SJSA1 (cell line): ENCODE measurements at regions not wholly inside any gene's neighbourhood (a gene's known extent, or its start where the extent isn't known, plus 50 kb on each side); places are given as distances from the start of the nearest gene placed in this dataset.

Experiments
- DNase-seq, 2 experiments: peaks; one replicate each; pipeline ENCODE4 v3.0.0-alpha.2; 2015 to 2020; ENCODE audit warnings: low spot score in 2 of 2, low read depth in 1 of 2
- H3K27ac ChIP-seq: fragments of 250-450 bp; sonication (Bioruptor Pico); 2 replicates; pipeline ENCODE4 v1.5.1; 2020; ENCODE audit warnings: mild to moderate bottlenecking, moderate library complexity
- H3K27me3 ChIP-seq: fragments of 250-450 bp; sonication (Bioruptor Pico); replicated peaks from 2 replicates; pipeline ENCODE4 v1.5.1; 2020; ENCODE audit warnings: mild to moderate bottlenecking, moderate library complexity
- H3K36me3 ChIP-seq: fragments of 250-450 bp; sonication (Bioruptor Pico); 2 replicates; pipeline ENCODE4 v1.5.1; 2020; ENCODE audit warnings: mild to moderate bottlenecking
- H3K4me1 ChIP-seq: fragments of 250-450 bp; sonication (Bioruptor Pico); replicated peaks from 2 replicates; pipeline ENCODE4 v1.6.1; 2021; ENCODE audit warnings: mild to moderate bottlenecking
- H3K4me3 ChIP-seq: fragments of 250-450 bp; sonication (Bioruptor Pico); 2 replicates; pipeline ENCODE4 v1.5.1; 2020; ENCODE audit warnings: mild to moderate bottlenecking
- H3K9me3 ChIP-seq: fragments of 250-450 bp; sonication (Bioruptor Pico); replicated peaks from 2 replicates; pipeline ENCODE4 v1.5.1; 2020; ENCODE audit warnings: mild to moderate bottlenecking

GRCh38 chr9:13971966-13972655 is 341.8 kb downstream of the NFIB start:
- no peaks in the 10 kb centered on the region for H3K27me3 ChIP-seq
- no peak overlapping the region for H3K4me3 ChIP-seq
- no peak overlapping the region for H3K27ac ChIP-seq
- no peak for DNase-seq
- no peaks in the 10 kb centered on the region for H3K36me3 ChIP-seq
- no peaks in the 10 kb centered on the region for H3K9me3 ChIP-seq
- H3K4me1 ChIP-seq: no peaks in the 10 kb centered on the region

GRCh38 chr9:13971415-13971814 is 342.5 kb downstream of the NFIB start:
- no peaks in the 10 kb centered on the region for H3K27me3 ChIP-seq
- H3K4me1 ChIP-seq: no peaks in the 10 kb centered on the region
- no peaks in the 10 kb centered on the region for H3K36me3 ChIP-seq
- H3K4me3 ChIP-seq: no peak overlapping the region
- DNase-seq: no peak
- no peaks in the 10 kb centered on the region for H3K9me3 ChIP-seq
- H3K27ac ChIP-seq: no peak overlapping the region

- no peaks in the 10 kb centered on the region for H3K36me3 ChIP-seq
- no peaks in the 10 kb centered on the region for H3K9me3 ChIP-seq
- H3K4me1 ChIP-seq: no peaks in the 10 kb centered on the region
- H3K4me3 ChIP-seq: no peak overlapping the region
- DNase-seq: no peak
- no peak overlapping the region for H3K27ac ChIP-seq
- H3K27me3 ChIP-seq: no peaks in the 10 kb centered on the region
Observed at GRCh38 chr9:13970426-13970825, 343.5 kb downstream of the NFIB start.

GRCh38 chr9:13970018-13970417 is 343.9 kb downstream of the NFIB start:
- no peak for DNase-seq

DNA sequence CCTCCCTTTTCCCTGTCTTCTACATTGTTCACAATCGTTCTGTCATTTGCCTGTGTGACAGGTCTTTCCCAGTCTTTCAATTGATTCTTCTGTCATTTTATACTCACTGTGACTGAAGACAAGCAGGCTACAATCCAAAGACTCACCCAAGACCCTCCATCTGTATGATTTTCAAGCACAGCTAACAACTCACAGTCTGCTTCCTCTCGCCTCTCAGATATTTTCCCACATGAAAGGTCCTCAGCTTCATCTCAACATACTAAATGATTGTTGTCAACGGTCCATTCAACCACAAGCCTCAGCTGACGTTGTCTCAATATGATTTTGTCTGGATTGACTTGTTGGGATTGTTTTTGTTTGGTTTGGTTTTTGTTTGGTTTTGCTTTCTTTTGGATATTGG is 346.5 kb downstream of the NFIB start:
- Histone ChIP-seq H3K27ac (no peak overlapping the region), H3K27me3 (no peaks in the 10 kb centered on the region), H3K4me1 (no peaks in the 10 kb centered on the region), H3K9me3 (no peaks in the 10 kb centered on the region), H3K4me3 (no peak overlapping the region), H3K36me3 (no peaks in the 10 kb centered on the region)
- DNase-seq: no peak

More at GRCh38 chr9:13970018-13970417, 343.9 kb downstream of the NFIB start:
- Histone ChIP-seq H3K27ac (no peak overlapping the region), H3K4me3 (no peak overlapping the region), H3K9me3 (no peaks in the 10 kb centered on the region), H3K4me1 (no peaks in the 10 kb centered on the region), H3K27me3 (no peaks in the 10 kb centered on the region), H3K36me3 (no peaks in the 10 kb centered on the region)

DNA sequence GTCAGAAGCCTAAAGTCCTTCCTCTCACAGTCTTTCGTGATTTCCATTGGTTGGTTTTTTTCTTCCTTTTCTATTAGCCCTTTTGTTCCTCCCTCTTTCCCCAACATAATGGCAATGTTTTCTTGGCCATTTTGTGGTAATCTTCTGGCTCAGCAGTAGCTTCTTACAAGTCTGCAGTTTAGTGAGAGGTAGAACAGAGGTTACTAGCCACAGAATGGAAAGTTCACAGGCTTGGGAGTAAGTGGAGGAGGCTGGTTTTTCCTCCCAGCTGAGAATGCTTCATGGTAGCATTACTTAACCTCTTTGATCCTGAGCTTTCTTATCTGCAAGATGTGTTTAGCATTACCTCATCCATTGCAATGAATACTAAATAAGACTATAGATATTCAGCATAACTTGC is 346.9 kb downstream of the NFIB start:
- DNase-seq: no peak

GRCh38 chr9:13963005-13963653 is 350.8 kb downstream of the NFIB start:
- no peaks in the 10 kb centered on the region for H3K36me3 ChIP-seq
- H3K9me3 ChIP-seq: no peaks in the 10 kb centered on the region
- no peak overlapping the region for H3K27ac ChIP-seq
- H3K4me1 ChIP-seq: no peaks in the 10 kb centered on the region
- no peak for DNase-seq
- H3K27me3 ChIP-seq: no peaks in the 10 kb centered on the region
- H3K4me3 ChIP-seq: no peak overlapping the region

More for the DNA sequence above, 346.9 kb downstream of the NFIB start:
- no peaks in the 10 kb centered on the region for H3K36me3 ChIP-seq
- no peaks in the 10 kb centered on the region for H3K27me3 ChIP-seq
- no peak overlapping the region for H3K4me3 ChIP-seq
- H3K4me1 ChIP-seq: no peaks in the 10 kb centered on the region
- no peak overlapping the region for H3K27ac ChIP-seq
- no peaks in the 10 kb centered on the region for H3K9me3 ChIP-seq

DNA sequence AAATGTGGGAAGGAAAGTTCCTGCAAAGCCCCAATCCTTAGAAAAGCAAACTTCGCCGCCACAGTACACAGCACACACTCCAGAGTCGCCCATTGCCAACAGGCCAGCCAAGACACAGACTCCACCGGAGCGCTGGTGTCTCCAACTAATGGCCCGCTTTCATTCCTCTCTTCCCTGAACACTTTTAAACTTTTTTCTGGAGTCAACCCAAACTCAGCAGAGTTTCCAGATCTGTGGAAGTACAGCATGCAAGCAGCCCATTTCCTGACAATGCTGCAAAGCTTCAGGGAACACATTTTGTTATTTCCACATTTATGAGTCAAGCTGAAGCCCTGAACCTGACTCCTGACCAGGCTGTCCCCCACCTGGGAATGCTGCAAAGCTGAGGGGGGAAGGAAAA is 351.9 kb downstream of the NFIB start:
- no peak overlapping the region for H3K4me3 ChIP-seq
- H3K27me3 ChIP-seq: no peaks in the 10 kb centered on the region
- H3K4me1 ChIP-seq: no peaks in the 10 kb centered on the region
- no peak for DNase-seq
- no peaks in the 10 kb centered on the region for H3K9me3 ChIP-seq
- H3K27ac ChIP-seq: no peak overlapping the region
- H3K36me3 ChIP-seq: no peaks in the 10 kb centered on the region

DNA sequence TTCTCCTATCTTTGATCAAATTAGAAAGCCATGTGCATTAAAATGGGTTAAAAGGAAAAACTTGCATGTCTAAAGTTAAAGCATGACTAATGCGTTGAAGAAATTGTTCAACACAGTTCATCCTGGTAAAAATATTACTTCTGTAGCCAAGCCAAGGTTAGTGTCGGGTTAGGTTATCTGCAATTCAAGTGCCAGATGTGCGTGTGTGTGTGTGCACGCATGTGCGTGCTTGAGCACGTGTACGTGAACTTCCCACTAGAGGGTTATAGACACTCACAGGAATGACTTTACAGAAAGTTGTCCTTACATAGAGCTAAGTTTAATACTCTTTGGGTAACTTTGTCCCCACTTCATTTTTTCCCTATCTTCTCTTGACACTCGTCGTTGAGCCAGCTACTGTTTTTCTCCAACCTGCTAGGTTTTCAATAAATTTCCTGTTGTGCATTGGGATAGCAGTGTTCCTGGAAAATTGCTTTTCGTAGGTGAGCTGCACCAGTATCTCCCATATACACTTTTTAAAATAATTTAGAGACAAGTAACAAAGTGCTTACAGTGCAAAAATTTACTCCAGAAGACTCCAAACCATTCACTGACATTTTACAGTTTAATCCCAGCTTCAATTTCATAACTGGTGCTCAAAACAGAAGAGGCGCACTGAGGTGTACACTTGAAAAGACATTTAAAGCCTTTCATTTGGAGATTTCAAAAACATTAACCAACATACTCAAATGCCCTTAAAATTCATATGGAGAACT is 353.8 kb downstream of the NFIB start:
- Histone ChIP-seq H3K4me1 (no peaks in the 10 kb centered on the region), H3K4me3 (no peak overlapping the region), H3K27ac (no peak overlapping the region), H3K36me3 (no peaks in the 10 kb centered on the region), H3K27me3 (no peaks in the 10 kb centered on the region), H3K9me3 (no peaks in the 10 kb centered on the region)
- DNase-seq: no peak

- Histone ChIP-seq H3K4me1 (no peaks in the 10 kb centered on the region), H3K27me3 (no peaks in the 10 kb centered on the region), H3K4me3 (no peak overlapping the region), H3K27ac (no peak overlapping the region), H3K9me3 (no peaks in the 10 kb centered on the region), H3K36me3 (no peaks in the 10 kb centered on the region)
- no peak for DNase-seq
Observed at GRCh38 chr9:13958672-13959071, 355.3 kb downstream of the NFIB start.

- H3K9me3 ChIP-seq: no peaks in the 10 kb centered on the region
Observed at GRCh38 chr9:13957089-13957488, 356.9 kb downstream of the NFIB start.

DNA sequence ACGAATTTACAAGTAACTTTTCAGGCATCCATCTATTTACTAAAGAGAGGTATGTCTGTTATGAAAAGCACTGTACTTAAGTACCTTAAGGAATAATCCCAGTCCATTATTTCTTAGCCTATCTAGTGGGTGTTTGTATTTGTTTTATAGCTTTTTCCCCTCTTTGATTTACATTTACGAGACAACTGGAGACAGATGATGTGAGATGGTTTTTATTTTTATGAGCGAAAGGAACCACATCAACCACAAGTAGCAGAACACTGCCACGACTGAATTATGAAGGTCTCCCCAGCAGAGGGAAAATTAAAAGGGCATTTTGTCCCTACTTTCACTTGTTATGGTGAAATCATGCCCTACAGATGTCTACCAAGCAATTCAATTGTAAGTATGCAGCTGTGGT is 357.8 kb downstream of the NFIB start:
- Histone ChIP-seq H3K36me3 (no peaks in the 10 kb centered on the region), H3K4me1 (no peaks in the 10 kb centered on the region), H3K27ac (no peak overlapping the region), H3K27me3 (no peaks in the 10 kb centered on the region), H3K9me3 (no peaks in the 10 kb centered on the region), H3K4me3 (no peak overlapping the region)
- no peak for DNase-seq

More at GRCh38 chr9:13957089-13957488, 356.9 kb downstream of the NFIB start:
- H3K27me3 ChIP-seq: no peaks in the 10 kb centered on the region
- H3K4me1 ChIP-seq: no peaks in the 10 kb centered on the region
- H3K4me3 ChIP-seq: no peak overlapping the region
- no peak overlapping the region for H3K27ac ChIP-seq
- DNase-seq: no peak
- H3K36me3 ChIP-seq: no peaks in the 10 kb centered on the region

DNA sequence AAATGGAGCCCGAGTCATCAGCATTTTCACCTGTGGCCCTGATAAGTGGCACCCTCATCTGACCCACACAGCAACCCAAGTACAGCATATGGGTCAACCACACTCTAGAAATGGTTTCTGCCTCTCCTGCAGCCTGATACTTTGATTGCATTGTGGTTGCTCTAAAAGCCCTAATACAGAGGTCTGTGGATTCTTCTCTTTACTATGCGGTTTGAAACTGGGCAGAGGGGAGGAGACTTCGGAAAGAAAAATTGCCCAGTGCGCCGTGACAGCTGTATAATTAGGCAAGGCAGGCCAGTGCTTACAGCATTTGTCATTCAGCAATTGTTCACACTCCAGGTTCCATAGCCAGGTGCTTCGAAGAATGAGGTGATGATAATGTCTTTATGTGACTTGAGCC is 361.0 kb downstream of the NFIB start:
- H3K4me1 ChIP-seq: no peaks in the 10 kb centered on the region
- no peaks in the 10 kb centered on the region for H3K27me3 ChIP-seq
- no peak overlapping the region for H3K4me3 ChIP-seq
- no peaks in the 10 kb centered on the region for H3K9me3 ChIP-seq
- H3K36me3 ChIP-seq: no peaks in the 10 kb centered on the region
- H3K27ac ChIP-seq: no peak overlapping the region
- DNase-seq: no peak

DNA sequence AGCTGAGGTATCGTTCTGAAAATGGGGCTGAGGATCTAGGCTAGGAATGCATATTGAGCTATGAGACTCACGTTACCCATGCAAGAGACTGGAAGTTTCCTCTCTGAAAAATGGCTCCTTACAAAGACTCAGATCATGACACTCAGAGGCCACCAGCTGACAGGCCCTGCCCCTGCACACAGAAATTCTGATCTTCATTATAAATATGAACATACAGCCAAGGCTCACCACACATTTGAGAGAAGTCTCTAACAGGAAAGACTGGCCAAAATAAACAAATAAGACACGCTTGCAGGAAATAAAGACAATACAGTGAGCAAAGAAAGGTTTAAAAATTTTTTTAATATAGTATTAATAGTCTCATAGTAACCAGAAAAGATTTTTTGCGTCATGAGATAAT is 365.9 kb downstream of the NFIB start:
- DNase-seq: no peak
- Histone ChIP-seq H3K9me3 (no peaks in the 10 kb centered on the region), H3K4me1 (no peaks in the 10 kb centered on the region), H3K27ac (no peak overlapping the region), H3K27me3 (no peaks in the 10 kb centered on the region), H3K36me3 (no peaks in the 10 kb centered on the region), H3K4me3 (no peak overlapping the region)
